Omental fat pad (tissue), 1 donor: ENCODE measurements at regions not wholly inside any gene's neighbourhood (a gene's known extent, or its start where the extent isn't known, plus 50 kb on each side); places are given as distances from the start of the nearest gene placed in this dataset. TPM values are rescaled to one million over a fixed set of nuclear protein-coding genes. Genes with fewer than 3 reads are reported as not detected.

Source experiments
- small RNA-seq: library from RNA; depleted of rRNA; stranded (forward); fragments of <200 nt; gene quantifications from one replicate; pipeline ENCODE3, GENCODE V24; 2016

Small RNA genes in the stretch of these regions (small RNA-seq; reads per million reads assigned to genes)
- not detected for gene Z96811.1
